CD14-positive monocyte (primary cell): ENCODE measurements at regions not wholly inside any gene's neighbourhood (a gene's known extent, or its start where the extent isn't known, plus 50 kb on each side); places are given as distances from the start of the nearest gene placed in this dataset.

Experiments used
- DNase-seq, 3 donors: peaks; one replicate each; pipeline ENCODE4 v3.0.0-alpha.2; 2011 to 2022
- H2AFZ ChIP-seq: 2 replicates; pipeline ENCODE4 v1.6.0; 2012; ENCODE audit warnings: mild to moderate bottlenecking, low read depth, low read length, inconsistent platforms; ENCODE audit not compliant: insufficient read depth, poor library complexity, severe bottlenecking
- H3K27ac ChIP-seq, 2 donors: 1 replicate in 1 of 2; 2 replicates in 1 of 2; pipeline ENCODE4 v1.5.1; 2012 to 2013; ENCODE audit warnings: low read length in 2 of 2, control low read depth in 1 of 2, inconsistent platforms in 1 of 2, low read depth in 1 of 2, mild to moderate bottlenecking in 1 of 2
- H3K27me3 ChIP-seq, 2 donors: one replicate each; pipeline versions ENCODE4 v1.6.0 to v1.6.1; 2011 to 2013; ENCODE audit warnings: low read length in 2 of 2; ENCODE audit not compliant: control insufficient read depth in 2 of 2, insufficient read depth in 2 of 2
- H3K36me3 ChIP-seq, 2 donors: replicated peaks in 1 of 2; 1 replicate in 1 of 2; 2 replicates in 1 of 2; pipeline versions ENCODE4 v1.5.1 to v1.6.1; 2012 to 2013; ENCODE audit warnings: low read length in 2 of 2, control low read depth in 1 of 2, inconsistent platforms in 1 of 2, mild to moderate bottlenecking in 1 of 2; ENCODE audit not compliant: insufficient read depth in 2 of 2, control insufficient read depth in 1 of 2
- H3K4me1 ChIP-seq, 2 donors: 1 replicate in 1 of 2; 2 replicates in 1 of 2; pipeline versions ENCODE4 v1.5.1 to v1.6.1; 2012 to 2013; ENCODE audit warnings: low read length in 2 of 2, control low read depth in 1 of 2, inconsistent platforms in 1 of 2, mild to moderate bottlenecking in 1 of 2, moderate library complexity in 1 of 2; ENCODE audit not compliant: insufficient read depth in 2 of 2, control insufficient read depth in 1 of 2
- H3K4me2 ChIP-seq: replicated peaks from 2 replicates; pipeline ENCODE3; 2012; ENCODE audit warnings: low read length, moderate library complexity, mild to moderate bottlenecking; ENCODE audit not compliant: poor library complexity, severe bottlenecking; ENCODE audit errors: extremely low read depth
- H3K4me3 ChIP-seq, 3 experiments: fragments of 200-600 bp in 1 of 3; sonication (generic) in 1 of 3; replicated peaks in 1 of 3; 1 replicate in 2 of 3; 2 replicates in 1 of 3; pipeline ENCODE4 v1.5.1; 2011 to 2013; ENCODE audit warnings: low read length in 3 of 3, mild to moderate bottlenecking in 3 of 3, control low read depth in 2 of 3, low read depth in 2 of 3, inconsistent platforms in 1 of 3, moderate library complexity in 1 of 3
- H3K79me2 ChIP-seq: 2 replicates; pipeline ENCODE4 v1.6.0; 2012; ENCODE audit warnings: mild to moderate bottlenecking, control low read depth, inconsistent platforms, low read length, moderate library complexity; ENCODE audit not compliant: insufficient read depth
- H3K9ac ChIP-seq: 2 replicates; pipeline ENCODE4 v1.6.0; 2017; ENCODE audit warnings: low read length, mild to moderate bottlenecking; ENCODE audit not compliant: insufficient read depth, poor library complexity, severe bottlenecking
- H3K9me3 ChIP-seq, 2 donors: replicated peaks in 1 of 2; 1 replicate in 1 of 2; 2 replicates in 1 of 2; pipeline versions ENCODE4 v1.5.1 to v1.6.1; 2012 to 2013; ENCODE audit warnings: low read length in 2 of 2, control low read depth in 1 of 2; ENCODE audit not compliant: control insufficient read depth in 1 of 2, insufficient read depth in 1 of 2
- H4K20me1 ChIP-seq: 2 replicates; pipeline ENCODE4 v1.6.0; 2012; ENCODE audit warnings: mild to moderate bottlenecking, low read length, control low read depth, moderate library complexity; ENCODE audit not compliant: insufficient read depth
- H3K27ac Mint-ChIP-seq, 7 donors: one replicate each; pipeline ENCODE4 v1.8.0; 2020; ENCODE audit warnings: mild to moderate bottlenecking in 7 of 7, mixed read lengths in 7 of 7, moderate library complexity in 6 of 7, inconsistent platforms in 2 of 7
- H3K27me3 Mint-ChIP-seq, 3 donors: one replicate each; pipeline ENCODE4 v1.8.0; 2021 to 2022; ENCODE audit warnings: low read depth in 3 of 3, mild to moderate bottlenecking in 3 of 3, mixed read lengths in 3 of 3, moderate library complexity in 3 of 3, inconsistent platforms in 1 of 3
- H3K36me3 Mint-ChIP-seq, 2 donors: one replicate each; pipeline ENCODE4 v1.8.0; 2020; ENCODE audit warnings: mixed read lengths in 2 of 2, inconsistent platforms in 1 of 2, mild to moderate bottlenecking in 1 of 2
- H3K4me1 Mint-ChIP-seq: one replicate; pipeline ENCODE4 v1.8.0; 2020; ENCODE audit warnings: mild to moderate bottlenecking, mixed read lengths
- H3K4me3 Mint-ChIP-seq, 2 donors: one replicate each; pipeline ENCODE4 v1.8.0; 2020; ENCODE audit warnings: mild to moderate bottlenecking in 2 of 2, mixed read lengths in 2 of 2, moderate library complexity in 1 of 2
- H3K9me3 Mint-ChIP-seq, 7 donors: one replicate each; pipeline ENCODE4 v1.8.0; 2020 to 2022; ENCODE audit warnings: mixed read lengths in 7 of 7, mild to moderate bottlenecking in 6 of 7, moderate library complexity in 6 of 7, inconsistent platforms in 2 of 7
- WGBS: methylation state at CpG from one replicate; pipeline ENCODE4 v1.1.5; 2013; ENCODE audit warnings: missing lambda C conversion rate; ENCODE audit not compliant: insufficient coverage; 5-methylcytosine and 5-hydroxymethylcytosine counted together
- intact Hi-C, 2 donors: fragments of 100-400 bp; cut with micrococcal nuclease; formaldehyde crosslinking; loops; one replicate each; pipeline versions ENCODE4 v1.15.0 to v1.15.1; 2023
- TF ChIP-seq, protein P1 (sequence below): fragments of 200-600 bp; IDR thresholded peaks from one replicate; pipeline ENCODE4 v1.8.0; 2022; ENCODE audit warnings: antibody characterized with exemption, mild to moderate bottlenecking

DNA sequence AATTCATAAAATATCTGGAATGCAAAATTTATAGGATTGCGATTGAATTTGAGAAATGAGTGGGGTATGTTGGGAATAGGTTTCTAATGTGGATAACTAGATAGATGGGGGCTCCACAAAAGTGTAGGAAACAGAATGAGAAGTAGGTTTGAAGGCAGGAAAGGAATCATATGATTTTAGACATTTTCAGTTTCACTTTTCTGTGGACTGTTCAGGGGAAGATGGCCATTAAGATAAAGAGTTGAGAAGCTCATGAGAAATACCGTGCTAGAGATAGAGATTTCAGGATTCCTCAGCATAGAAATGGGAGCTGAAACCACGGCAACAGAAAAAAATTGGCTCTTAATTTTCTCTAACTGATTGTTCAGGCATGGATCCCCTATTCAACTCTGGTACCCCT lies 163.4 kb upstream of the CD180 start:
- Histone ChIP-seq H3K9ac (no peak overlapping the region), H3K27me3 (no peaks in the 10 kb centered on the region), H3K36me3 (no peaks in the 10 kb centered on the region), H3K4me3 (peak overlapping the region in 1 of 3 experiments; percentile 19), H4K20me1 (no peaks in the 10 kb centered on the region), H3K4me2 (peak overlapping the region; percentile 22), H2AFZ (peak overlapping the region; percentile 52), H3K9me3 (no peaks in the 10 kb centered on the region), H3K79me2 (no peaks in the 10 kb centered on the region), H3K4me1 (peaks cover 4 to 10% of the 10 kb centered on the region in 2 donors), H3K27ac (peak overlapping the region in 1 of 2 donors; percentile 50)
- no peak for DNase-seq
- Mint-ChIP-seq H3K4me3 (peak overlapping the region in 1 of 2 donors; percentile 60), H3K4me1 (peaks cover 17% of the 10 kb centered on the region), H3K27ac (peak overlapping the region in 3 of 7 donors; percentile 22 to 37 (median 32)), H3K9me3 (peaks cover 0 to 1% (median 0%) of the 10 kb centered on the region in 7 donors), H3K36me3 (no peaks in the 10 kb centered on the region), H3K27me3 (peaks cover 0 to 4% (median 0%) of the 10 kb centered on the region in 3 donors)
- 30% methylated on average over 2 of the region's 3 CpGs for WGBS
- intact Hi-C loops: no loop called here
- TF ChIP-seq, protein P1, sequence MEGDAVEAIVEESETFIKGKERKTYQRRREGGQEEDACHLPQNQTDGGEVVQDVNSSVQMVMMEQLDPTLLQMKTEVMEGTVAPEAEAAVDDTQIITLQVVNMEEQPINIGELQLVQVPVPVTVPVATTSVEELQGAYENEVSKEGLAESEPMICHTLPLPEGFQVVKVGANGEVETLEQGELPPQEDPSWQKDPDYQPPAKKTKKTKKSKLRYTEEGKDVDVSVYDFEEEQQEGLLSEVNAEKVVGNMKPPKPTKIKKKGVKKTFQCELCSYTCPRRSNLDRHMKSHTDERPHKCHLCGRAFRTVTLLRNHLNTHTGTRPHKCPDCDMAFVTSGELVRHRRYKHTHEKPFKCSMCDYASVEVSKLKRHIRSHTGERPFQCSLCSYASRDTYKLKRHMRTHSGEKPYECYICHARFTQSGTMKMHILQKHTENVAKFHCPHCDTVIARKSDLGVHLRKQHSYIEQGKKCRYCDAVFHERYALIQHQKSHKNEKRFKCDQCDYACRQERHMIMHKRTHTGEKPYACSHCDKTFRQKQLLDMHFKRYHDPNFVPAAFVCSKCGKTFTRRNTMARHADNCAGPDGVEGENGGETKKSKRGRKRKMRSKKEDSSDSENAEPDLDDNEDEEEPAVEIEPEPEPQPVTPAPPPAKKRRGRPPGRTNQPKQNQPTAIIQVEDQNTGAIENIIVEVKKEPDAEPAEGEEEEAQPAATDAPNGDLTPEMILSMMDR: no peak

DNA sequence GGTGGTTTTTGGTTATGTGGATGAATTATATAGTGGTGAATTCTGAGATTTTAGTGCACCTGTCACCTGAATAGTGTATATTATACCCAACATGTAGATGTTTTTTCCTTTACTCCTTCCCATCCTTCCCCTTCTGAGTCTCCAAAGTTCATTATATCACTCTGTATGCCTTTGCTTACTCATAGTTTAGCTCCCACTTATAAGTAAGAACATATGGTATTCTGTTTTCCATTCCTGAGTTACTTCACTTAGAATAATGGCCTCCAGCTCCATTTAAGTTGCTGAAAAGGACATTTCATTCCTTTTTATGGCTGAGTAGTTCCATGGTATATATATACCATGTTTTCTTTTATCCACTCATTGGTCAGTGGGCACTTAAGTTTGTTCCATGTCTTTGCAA lies 161.6 kb upstream of the CD180 start:
- H3K27ac Mint-ChIP-seq: no peak overlapping the region
- H3K4me3 Mint-ChIP-seq: no peak overlapping the region
- Histone ChIP-seq H3K9me3 (no peaks in the 10 kb centered on the region), H3K4me1 (peaks cover 14 to 25% of the 10 kb centered on the region in 2 donors), H3K36me3 (no peaks in the 10 kb centered on the region), H4K20me1 (no peaks in the 10 kb centered on the region), H3K4me3 (no peak overlapping the region), H2AFZ (no peak overlapping the region), H3K27ac (no peak overlapping the region), H3K9ac (no peak overlapping the region), H3K27me3 (no peaks in the 10 kb centered on the region), H3K4me2 (no peak overlapping the region), H3K79me2 (no peaks in the 10 kb centered on the region)
- TF ChIP-seq, protein P1: no peak
- no peaks in the 10 kb centered on the region for H3K9me3 Mint-ChIP-seq
- peaks cover 18% of the 10 kb centered on the region for H3K4me1 Mint-ChIP-seq
- DNase-seq: no peak
- H3K36me3 Mint-ChIP-seq: no peaks in the 10 kb centered on the region
- intact Hi-C loops: no loop called here
- H3K27me3 Mint-ChIP-seq: peaks cover 0 to 4% (median 0%) of the 10 kb centered on the region in 3 donors
